ENCODE measurements at regions not wholly inside any gene's neighbourhood (a gene's known extent, or its start where the extent isn't known, plus 50 kb on each side); places are given as distances from the start of the nearest gene placed in this dataset. TPM values are rescaled to one million over a fixed set of nuclear protein-coding genes. Genes with fewer than 3 reads are reported as not detected.

GRCh38 chr13:103130681-103131210 is 64.5 kb upstream of the SLC10A2 start (continued):
- TF ChIP-seq ZNF462 (CRISPR knock-in tag; IDR thresholded peaks at IDR 0.05), result no peak
- TF ChIP-seq EZH2 (IDR thresholded peaks at IDR 0.05; ENCODE audit: low read depth, unreplicated experiment), result no peak
- TF ChIP-seq ZNF114 (CRISPR knock-in tag; IDR thresholded peaks at IDR 0.05), result no peak

- Histone ChIP-seq H4K20me1 (replicated peaks; ENCODE audit: insufficient read depth) (no peaks in the 10 kb centered on the region), H3K4me3 (no peak overlapping the region), H3K27ac (ENCODE audit: low read depth) (no peak overlapping the region), H3K79me2 (replicated peaks; ENCODE audit: insufficient read depth) (no peaks in the 10 kb centered on the region), H2AFZ (peak overlapping the region; percentile 45; the same call in 1 of the 2 replicates), H3K4me2 (no peak overlapping the region), H3K36me3 (ENCODE audit: insufficient read depth) (no peaks in the 10 kb centered on the region), H3F3A (replicated peaks; ENCODE audit: low read depth) (no peaks in the 10 kb centered on the region), H3K27me3 (ENCODE audit: insufficient read depth) (no peaks in the 10 kb centered on the region), H3K9me2 (ENCODE audit: insufficient read depth) (no peaks in the 10 kb centered on the region), H3K4me1 (ENCODE audit: insufficient read depth) (no peaks in the 10 kb centered on the region)
- Mint-ChIP-seq H3K27ac (no peak overlapping the region), H3K4me3 (no peak overlapping the region), H3K4me1 (no peaks in the 10 kb centered on the region; the same call in 2 of the 3 replicates), H3K9me3 (0 out of 3 replicates have a peak, but pooled peaks cover 5% of the 10 kb centered on the region), H3K36me3 (ENCODE audit: low read depth) (no peaks in the 10 kb centered on the region), H3K27me3 (ENCODE audit: insufficient read depth, low read depth, poor library complexity) (peaks cover 6% of the 10 kb centered on the region)
- DNase-seq (ENCODE audit: low spot score) (no peak), ATAC-seq (no peak)
- no peak for TF ChIP-seq EZH2 (IDR thresholded peaks at IDR 0.05; ENCODE audit: low read depth, unreplicated experiment)
- TF ChIP-seq POLR2AphosphoS5 (IDR thresholded peaks at IDR 0.05; ENCODE audit: low read depth), result no peak
These were observed 63.9 kb upstream of the SLC10A2 start for GRCh38 chr13:103130146-103130545.

Small RNA genes in the stretch of these regions (small RNA-seq; reads per million reads assigned to genes)
- not detected for gene RF00402 (ENCODE audit: low replicate concordance)
- gene RF02090 (ENCODE audit: low replicate concordance), result not detected
- not detected for gene RF02091 (ENCODE audit: low replicate concordance)
- gene RNA5SP38 (ENCODE audit: low replicate concordance), result not detected

Measured in GM23338 (cell line).